Panc1 (cell line): ENCODE measurements at regions not wholly inside any gene's neighbourhood (a gene's known extent, or its start where the extent isn't known, plus 50 kb on each side); places are given as distances from the start of the nearest gene placed in this dataset.

ENCODE experiments used
- ATAC-seq: fragments of 200-7000 bp; cut with Tn5 transposase; 2 replicates; pipeline ENCODE4 v1.9.1; 2020; ENCODE audit warnings: mild to moderate bottlenecking, moderate library complexity
- BruUV-seq: library from RNA; stranded (reverse); fragments of 400-500 nt; replicated peaks from 2 replicates; lab custom pipeline; 2021; lab: Mats Ljungman, UMichigan
- CTCF ChIA-PET: fragments of 300-600 bp; sonication (Branson Sonifier 250); formaldehyde crosslinking; loops from one replicate; lab custom pipeline; 2022; ENCODE audit warnings: antibody characterized with exemption; lab: Charles Lee
- POLR2A ChIA-PET: fragments of 300-600 bp; sonication (Branson Sonifier 250); formaldehyde crosslinking; loops from one replicate; lab custom pipeline; 2022; ENCODE audit warnings: antibody characterized with exemption; lab: Charles Lee
- DNase-seq: peaks from one replicate; pipeline ENCODE4 v3.0.0-alpha.2; 2010; ENCODE audit warnings: low read depth, low spot score
- H3K27ac ChIP-seq: 2 replicates; pipeline ENCODE4 v1.5.1; 2011; ENCODE audit warnings: mild to moderate bottlenecking, low read length, inconsistent platforms
- H3K27me3 ChIP-seq: fragments of 200-500 bp; sonication (Bioruptor generic); 2 replicates; pipeline ENCODE4 v1.6.0; 2014; ENCODE audit warnings: low read length, inconsistent platforms; ENCODE audit not compliant: control insufficient read depth, insufficient read depth
- H3K36me3 ChIP-seq: fragments of 200-500 bp; sonication (Bioruptor generic); 2 replicates; pipeline ENCODE4 v1.5.1; 2014; ENCODE audit warnings: inconsistent platforms, mild to moderate bottlenecking, low read length, moderate library complexity; ENCODE audit not compliant: control insufficient read depth, insufficient read depth
- H3K4me1 ChIP-seq: 2 replicates; pipeline ENCODE4 v1.5.1; 2011; ENCODE audit warnings: inconsistent platforms, mild to moderate bottlenecking, low read length, moderate library complexity; ENCODE audit not compliant: control insufficient read depth, insufficient read depth
- H3K4me3 ChIP-seq, 2 experiments: 2 replicates each; pipeline ENCODE4 v1.5.1; 2011 to 2012; ENCODE audit warnings: low read depth in 2 of 2, low read length in 2 of 2, mild to moderate bottlenecking in 2 of 2, inconsistent platforms in 1 of 2, moderate library complexity in 1 of 2
- H3K9me3 ChIP-seq: fragments of 200-500 bp; sonication (Bioruptor generic); 2 replicates; pipeline ENCODE4 v1.5.1; 2014; ENCODE audit warnings: low read depth, mild to moderate bottlenecking, inconsistent platforms, low read length, moderate library complexity; ENCODE audit not compliant: control insufficient read depth, insufficient read depth
- CTCF ChIP-seq: fragments of 450-650 bp; IDR thresholded peaks from 2 replicates; pipeline ENCODE4 v1.5.1; 2017; ENCODE audit warnings: mild to moderate bottlenecking
- POLR2AphosphoS5 ChIP-seq: IDR thresholded peaks from 2 replicates; pipeline ENCODE4 v1.6.1; 2012; ENCODE audit warnings: mild to moderate bottlenecking, low read depth, low read length, moderate library complexity
- SIN3A ChIP-seq: IDR thresholded peaks from 2 replicates; pipeline ENCODE4 v1.6.1; 2012; ENCODE audit warnings: low read depth, mild to moderate bottlenecking, low read length, moderate library complexity, borderline replicate concordance; ENCODE audit not compliant: insufficient read depth
- TCF7L2 ChIP-seq: IDR thresholded peaks from 2 replicates; pipeline ENCODE4 v1.6.1; 2011; ENCODE audit warnings: mild to moderate bottlenecking, low read depth, low read length, inconsistent platforms
- in situ Hi-C: cut with HindIII; loops from 2 replicates; pipeline ENCODE4 v1.10.0; 2016; ENCODE audit warnings: low sequenced_read_pairs, low pct_unique_long_range_greater_than_20kb
- intact Hi-C: fragments of 100-400 bp; cut with micrococcal nuclease; formaldehyde crosslinking; loops from one replicate; pipeline ENCODE4 v1.10.0; 2022; ENCODE audit not compliant: unreplicated experiment
- TF ChIP-seq, protein P1 (sequence below), 2 experiments: IDR thresholded peaks; 2 replicates each; pipeline ENCODE4 v1.6.1; 2011 to 2012; ENCODE audit warnings: low read depth in 2 of 2, control low read depth in 1 of 2, low read length in 1 of 2, mild to moderate bottlenecking in 1 of 2, moderate library complexity in 1 of 2; ENCODE audit not compliant: insufficient read depth in 1 of 2

GRCh38 chr12:114192013-114192412, 213.9 kb downstream of the TBX5 start:
- intact Hi-C loops (no loop called here), in situ Hi-C loops (no loop called here)
- Histone ChIP-seq H3K4me1 (no peaks in the 10 kb centered on the region), H3K36me3 (no peaks in the 10 kb centered on the region), H3K4me3 (no peak overlapping the region), H3K27me3 (peaks cover 8% of the 10 kb centered on the region), H3K27ac (no peak overlapping the region), H3K9me3 (no peaks in the 10 kb centered on the region)
- BruUV-seq: no TSS peak
- DNase-seq (no peak), ATAC-seq (no peak)
- POLR2A ChIA-PET: no interaction called here
- TF ChIP-seq TCF7L2 (no peak), CTCF (no peak), SIN3A (no peak), POLR2AphosphoS5 (no peak)
- TF ChIP-seq, protein P1, sequence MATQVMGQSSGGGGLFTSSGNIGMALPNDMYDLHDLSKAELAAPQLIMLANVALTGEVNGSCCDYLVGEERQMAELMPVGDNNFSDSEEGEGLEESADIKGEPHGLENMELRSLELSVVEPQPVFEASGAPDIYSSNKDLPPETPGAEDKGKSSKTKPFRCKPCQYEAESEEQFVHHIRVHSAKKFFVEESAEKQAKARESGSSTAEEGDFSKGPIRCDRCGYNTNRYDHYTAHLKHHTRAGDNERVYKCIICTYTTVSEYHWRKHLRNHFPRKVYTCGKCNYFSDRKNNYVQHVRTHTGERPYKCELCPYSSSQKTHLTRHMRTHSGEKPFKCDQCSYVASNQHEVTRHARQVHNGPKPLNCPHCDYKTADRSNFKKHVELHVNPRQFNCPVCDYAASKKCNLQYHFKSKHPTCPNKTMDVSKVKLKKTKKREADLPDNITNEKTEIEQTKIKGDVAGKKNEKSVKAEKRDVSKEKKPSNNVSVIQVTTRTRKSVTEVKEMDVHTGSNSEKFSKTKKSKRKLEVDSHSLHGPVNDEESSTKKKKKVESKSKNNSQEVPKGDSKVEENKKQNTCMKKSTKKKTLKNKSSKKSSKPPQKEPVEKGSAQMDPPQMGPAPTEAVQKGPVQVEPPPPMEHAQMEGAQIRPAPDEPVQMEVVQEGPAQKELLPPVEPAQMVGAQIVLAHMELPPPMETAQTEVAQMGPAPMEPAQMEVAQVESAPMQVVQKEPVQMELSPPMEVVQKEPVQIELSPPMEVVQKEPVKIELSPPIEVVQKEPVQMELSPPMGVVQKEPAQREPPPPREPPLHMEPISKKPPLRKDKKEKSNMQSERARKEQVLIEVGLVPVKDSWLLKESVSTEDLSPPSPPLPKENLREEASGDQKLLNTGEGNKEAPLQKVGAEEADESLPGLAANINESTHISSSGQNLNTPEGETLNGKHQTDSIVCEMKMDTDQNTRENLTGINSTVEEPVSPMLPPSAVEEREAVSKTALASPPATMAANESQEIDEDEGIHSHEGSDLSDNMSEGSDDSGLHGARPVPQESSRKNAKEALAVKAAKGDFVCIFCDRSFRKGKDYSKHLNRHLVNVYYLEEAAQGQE (IDR thresholded peaks at IDR 0.05; ENCODE audit: insufficient read depth in 1 of 2, low read depth in 2 of 2, low read length in 1 of 2): no peak
- CTCF ChIA-PET: no interaction called here

DNA sequence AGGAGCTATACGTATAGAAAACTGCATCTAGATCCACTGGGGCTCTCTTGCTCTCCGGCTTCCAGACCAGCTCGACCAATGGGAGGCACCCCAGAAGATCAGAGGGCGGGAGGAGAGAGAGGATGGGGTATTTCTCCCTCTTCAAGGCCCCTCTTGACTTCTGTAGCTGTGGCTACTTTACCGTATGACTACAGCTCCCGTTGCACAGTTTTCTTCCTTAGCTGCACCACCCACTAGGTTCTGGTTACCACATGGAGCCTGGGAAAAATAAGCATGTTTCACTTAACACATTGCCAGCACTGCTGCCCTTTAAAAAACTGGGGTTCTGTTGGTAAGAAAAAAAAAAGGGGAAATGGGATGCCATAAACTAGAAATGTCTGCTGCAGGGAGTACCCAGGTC, 214.4 kb downstream of the TBX5 start:
- H3K9me3 ChIP-seq: no peaks in the 10 kb centered on the region
- DNase-seq (no peak), ATAC-seq (no peak)
- H3K27me3 ChIP-seq: peaks cover 8% of the 10 kb centered on the region
- H3K4me1 ChIP-seq: no peaks in the 10 kb centered on the region
- intact Hi-C loops (no loop called here), in situ Hi-C loops (no loop called here)
- no peak overlapping the region for H3K27ac ChIP-seq
- ChIA-PET CTCF (no interaction called here), POLR2A (no interaction called here)
- no TSS peak for BruUV-seq
- no peak overlapping the region for H3K4me3 ChIP-seq
- TF ChIP-seq, protein P1 (IDR thresholded peaks at IDR 0.05; ENCODE audit: insufficient read depth in 1 of 2, low read depth in 2 of 2, low read length in 1 of 2): no peak
- TF ChIP-seq TCF7L2 (no peak), CTCF (no peak), POLR2AphosphoS5 (no peak), SIN3A (no peak)
- no peaks in the 10 kb centered on the region for H3K36me3 ChIP-seq
